HepG2 (cell line): ENCODE measurements at regions not wholly inside any gene's neighbourhood (a gene's known extent, or its start where the extent isn't known, plus 50 kb on each side); places are given as distances from the start of the nearest gene placed in this dataset.

ENCODE experiments used
- ATAC-seq: fragments of 200-7000 bp; cut with Tn5 transposase; 3 replicates; pipeline ENCODE4 v1.9.1; 2020; ENCODE audit warnings: mild to moderate bottlenecking, moderate library complexity
- BruUV-seq: library from RNA; stranded (reverse); fragments of 400-500 nt; replicated peaks from 2 replicates; lab custom pipeline; 2021; lab: Mats Ljungman, UMichigan
- CTCF ChIA-PET: fragments of 300-600 bp; formaldehyde crosslinking; extraction: SDS; loops from one replicate; lab custom pipeline; 2021; ENCODE audit warnings: low total read pairs, inconsistent platforms, low intra/inter-chr PET ratio; lab: Yijun Ruan, JAX
- POLR2A ChIA-PET: fragments of 350-600 bp; sonication (Branson Sonifier 250); formaldehyde crosslinking; loops from one replicate; lab custom pipeline; 2020; ENCODE audit warnings: antibody characterized with exemption, inconsistent platforms; lab: Yijun Ruan, JAX
- DNase-seq: peaks from one replicate; pipeline ENCODE4 v3.0.0-alpha.2; 2015; ENCODE audit warnings: low spot score
- FAIRE-seq: peaks from 3 replicates; lab custom pipeline; 2011; peaks lifted over from hg19 to GRCh38; lab: Jason Lieb, UNC
- H2AFZ ChIP-seq: one replicate; pipeline ENCODE4 v1.6.1; 2011; ENCODE audit warnings: low read length, inconsistent platforms
- H3K27ac ChIP-seq: fragments of 300-600 bp; 3 replicates; pipeline ENCODE4 v1.8.0; 2011; ENCODE audit warnings: mixed run types, mild to moderate bottlenecking, mixed read lengths, low read length, inconsistent platforms; ENCODE audit not compliant: insufficient read depth; ENCODE audit errors: extremely low read length
- H3K27me3 ChIP-seq, 2 experiments: fragments of 200-600 bp in 1 of 2; 2 replicates in 1 of 2; 3 replicates in 1 of 2; pipeline versions ENCODE4 v1.6.0 to v1.8.0; 2011; ENCODE audit warnings: low read length in 2 of 2, mild to moderate bottlenecking in 2 of 2, moderate library complexity in 2 of 2, inconsistent platforms in 1 of 2; ENCODE audit not compliant: insufficient read depth in 2 of 2, control insufficient read depth in 1 of 2
- H3K36me3 ChIP-seq, 2 experiments: fragments of 200-600 bp in 1 of 2; replicated peaks in 1 of 2; 2 replicates in 1 of 2; 3 replicates in 1 of 2; pipeline versions ENCODE4 v1.5.1 to v1.8.0; 2011; ENCODE audit warnings: low read length in 2 of 2, inconsistent platforms in 1 of 2; ENCODE audit not compliant: insufficient read depth in 2 of 2, control insufficient read depth in 1 of 2
- H3K4me1 ChIP-seq: 2 replicates; pipeline ENCODE4 v1.5.1; 2012; ENCODE audit warnings: low read length, inconsistent platforms; ENCODE audit not compliant: insufficient read depth
- H3K4me2 ChIP-seq: 2 replicates; pipeline ENCODE4 v1.6.0; 2011; ENCODE audit warnings: low read depth, low read length, inconsistent platforms
- H3K4me3 ChIP-seq, 3 experiments: fragments of 200-600 bp in 1 of 3; sonication (generic), shearing (Covaris generic) in 1 of 3; replicated peaks in 1 of 3; 2 replicates each; pipeline ENCODE4 v1.5.1; 2011 to 2016; ENCODE audit warnings: low read length in 3 of 3, inconsistent platforms in 2 of 3, low read depth in 2 of 3, mild to moderate bottlenecking in 2 of 3, control low read depth in 1 of 3, mixed read lengths in 1 of 3; ENCODE audit not compliant: insufficient read depth in 1 of 3
- H3K79me2 ChIP-seq: one replicate; pipeline ENCODE4 v1.6.1; 2011; ENCODE audit warnings: low read length, inconsistent platforms; ENCODE audit not compliant: insufficient read depth
- H3K9ac ChIP-seq: 2 replicates; pipeline ENCODE4 v1.6.0; 2011; ENCODE audit warnings: mild to moderate bottlenecking, low read depth, low read length, inconsistent platforms; ENCODE audit not compliant: insufficient read depth
- H3K9me3 ChIP-seq: 2 replicates; pipeline ENCODE4 v1.5.1; 2012; ENCODE audit warnings: mild to moderate bottlenecking, low read length
- H4K20me1 ChIP-seq: 2 replicates; pipeline ENCODE4 v1.6.0; 2011; ENCODE audit warnings: inconsistent platforms, mild to moderate bottlenecking, low read length, moderate library complexity; ENCODE audit not compliant: insufficient read depth
- ARID2 ChIP-seq: sonication (generic); formaldehyde crosslinking; IDR thresholded peaks from 2 replicates; pipeline ENCODE4 v1.8.1; 2022; ENCODE audit warnings: mild to moderate bottlenecking, missing genetic modification reagents, borderline replicate concordance
- ESRRA ChIP-seq: sonication (generic); formaldehyde crosslinking; IDR thresholded peaks from 2 replicates; pipeline ENCODE4 v1.5.1; 2020; ENCODE audit warnings: mild to moderate bottlenecking, low read depth, missing genetic modification reagents
- RXRB ChIP-seq: IDR thresholded peaks from 2 replicates; pipeline ENCODE4 v1.6.1; 2016; ENCODE audit warnings: borderline replicate concordance, missing genetic modification reagents, missing compliant biosample characterization
- SMAD9 ChIP-seq: sonication (generic); formaldehyde crosslinking; IDR thresholded peaks from 2 replicates; pipeline ENCODE4 v1.5.1; 2020; ENCODE audit warnings: mild to moderate bottlenecking, missing genetic modification reagents
- SOX13 ChIP-seq, 3 experiments: fragments of 450-650 bp in 1 of 3; sonication (generic) in 1 of 3; formaldehyde crosslinking in 1 of 3; IDR thresholded peaks in 2 of 3; conservative IDR thresholded peaks in 1 of 3; 2 replicates each; pipeline versions ENCODE4 v1.5.0 to v1.6.1; 2016 to 2020; ENCODE audit warnings: antibody characterized with exemption in 1 of 3, mild to moderate bottlenecking in 1 of 3, missing compliant biosample characterization in 1 of 3, missing genetic modification reagents in 1 of 3, moderate library complexity in 1 of 3
- SP4 ChIP-seq: sonication (generic); formaldehyde crosslinking; IDR thresholded peaks from 2 replicates; pipeline ENCODE4 v1.8.1; 2023; ENCODE audit warnings: mild to moderate bottlenecking, missing genetic modification reagents
- ZBTB3 ChIP-seq: sonication (generic); formaldehyde crosslinking; IDR thresholded peaks from 2 replicates; pipeline ENCODE4 v1.4.0; 2020; ENCODE audit warnings: low read depth, mild to moderate bottlenecking, moderate library complexity, missing genetic modification reagents, borderline replicate concordance
- ZNF609 ChIP-seq: sonication (generic); formaldehyde crosslinking; IDR thresholded peaks from 2 replicates; pipeline ENCODE4 v1.4.0; 2020; ENCODE audit warnings: mild to moderate bottlenecking, missing genetic modification reagents, borderline replicate concordance
- WGBS: methylation state at CpG from one replicate; pipeline ENCODE4 v1.1.6; 2017; ENCODE audit warnings: low lambda C conversion rate; 5-methylcytosine and 5-hydroxymethylcytosine counted together
- in situ Hi-C: cut with HindIII; loops from 2 replicates; pipeline ENCODE4 v1.10.0; 2017; ENCODE audit warnings: low pct_unique_long_range_greater_than_20kb; ENCODE audit not compliant: extremely low pct_ligation_motif_present
- intact Hi-C: fragments of 100-400 bp; cut with micrococcal nuclease; formaldehyde crosslinking; loops from one replicate; pipeline ENCODE4 v1.10.0; 2022; ENCODE audit not compliant: unreplicated experiment

- no peak overlapping the region for H3K4me2 ChIP-seq
- peaks cover 1 to 10% of the 10 kb centered on the region in 2 experiments; a peak in 2 of 5 replicates for H3K27me3 ChIP-seq
- no peaks in the 10 kb centered on the region for H4K20me1 ChIP-seq
- H3K9me3 ChIP-seq = no peaks in the 10 kb centered on the region
- no TSS peak for BruUV-seq
- intact Hi-C loops = no loop called here
- H3K4me3 ChIP-seq = no peak overlapping the region
- ChIA-PET CTCF (no interaction called here), POLR2A (no interaction called here)
- H3K36me3 ChIP-seq = no peaks in the 10 kb centered on the region
- H3K27ac ChIP-seq = no peak overlapping the region
- DNase-seq (no peak), ATAC-seq (no peak), FAIRE-seq (no peak)
- in situ Hi-C loops = no loop called here
- WGBS = 7% methylated on average over 16 of the region's 16 CpGs
- no peaks in the 10 kb centered on the region for H3K79me2 ChIP-seq
- no peak overlapping the region for H2AFZ ChIP-seq
- no peaks in the 10 kb centered on the region for H3K4me1 ChIP-seq
- no peak overlapping the region for H3K9ac ChIP-seq
- TF ChIP-seq SOX13 (IDR thresholded peaks at IDR 0.05) = no peak
- no peak for TF ChIP-seq SOX13 (CRISPR knock-in tag; conservative IDR thresholded peaks at IDR 0.05 in 1 of 2, IDR thresholded peaks at IDR 0.05 in 1 of 2)
- TF ChIP-seq SMAD9 (CRISPR knock-in tag) = no peak
- no peak for TF ChIP-seq ZNF609 (CRISPR knock-in tag)
- TF ChIP-seq SP4 = no peak
- TF ChIP-seq ARID2 = no peak
- TF ChIP-seq ESRRA (CRISPR knock-in tag) = no peak
- no peak for TF ChIP-seq RXRB (CRISPR knock-in tag)
- no peak for TF ChIP-seq ZBTB3 (CRISPR knock-in tag)
Measured at GRCh38 chr3:70703305-70704102, 391.1 kb upstream of the MDFIC2 start.
